ENCODE measurements at regions not wholly inside any gene's neighbourhood (a gene's known extent, or its start where the extent isn't known, plus 50 kb on each side); places are given as distances from the start of the nearest gene placed in this dataset.

- H3K23ac ChIP-seq (ENCODE audit: insufficient read length), result no peak overlapping the region
- H3K14ac ChIP-seq (ENCODE audit: insufficient read length), result no peak overlapping the region
- H3K18ac ChIP-seq (ENCODE audit: extremely low read depth, low read length), result 0 out of 2 replicates have a peak overlapping the region, but pooled peaks have one; percentile 27
- H3K4me3 ChIP-seq (ENCODE audit: extremely low read depth in 1 of 4, insufficient read depth in 2 of 4, low read depth in 3 of 4, low read length in 4 of 4), result no peak overlapping the region
- no peaks in the 10 kb centered on the region; a peak in 1 of 4 replicates for H3K9me3 ChIP-seq (ENCODE audit: insufficient read depth in 2 of 2, low read depth in 1 of 2, low read length in 1 of 2)
- 80% methylated on average over 12 of the region's 12 CpGs; no CpG with 5 or more reads in 1 of the 2 experiments for WGBS, 2 experiments (ENCODE audit: extremely low coverage in 1 of 2, insufficient coverage in 1 of 2, insufficient read length in 1 of 2, insufficient replicate concordance in 2 of 2, low coverage in 1 of 2, low lambda C conversion rate in 2 of 2, missing lambda C conversion rate in 1 of 2)
- H2AK5ac ChIP-seq (ENCODE audit: low read depth, low read length), result no peak overlapping the region
- no peaks in the 10 kb centered on the region for H4K20me1 ChIP-seq (replicated peaks in 1 of 2; ENCODE audit: control insufficient read depth in 1 of 2, insufficient read depth in 2 of 2, low read length in 2 of 2)
- FAIRE-seq (no peak), DNase-seq (ENCODE audit: low read depth in 1 of 2, low spot score in 2 of 2) (no peak)
- no peaks in the 10 kb centered on the region for H3K23me2 ChIP-seq (ENCODE audit: low read depth, low read length)
- H3K4me1 ChIP-seq (replicated peaks in 1 of 4; ENCODE audit: control insufficient read depth in 3 of 4, insufficient read depth in 4 of 4, low read length in 3 of 4), result peaks cover 0 to 7% (median 2%) of the 10 kb centered on the region in 4 experiments; a peak in 3 of 7 replicates
- H4K91ac ChIP-seq (replicated peaks; ENCODE audit: insufficient read length, low read length), result no peak overlapping the region
- no peak overlapping the region for H4K5ac ChIP-seq (ENCODE audit: insufficient read length, low read depth, low read length)
- H2BK20ac ChIP-seq (ENCODE audit: low read length), result no peak overlapping the region
- ChIA-PET POLR2A (ENCODE audit: partially characterized antibody) (interaction anchor here (1.3 to 1.4 kb wide), 2 partner anchors 10 to 18 kb away, joined by 4 to 5 read pairs; no protein-coding TSS in a partner anchor), CTCF (ENCODE audit: partially characterized antibody) (interaction anchor here (1.0 to 7.2 kb wide), 6 partner anchors 11 to 62 kb away, joined by 3 to 113 read pairs (median 4); no protein-coding TSS in a partner anchor)
- H3K36me3 ChIP-seq (ENCODE audit: control insufficient read depth in 2 of 4, insufficient read depth in 4 of 4, low read length in 3 of 4), result no peaks in the 10 kb centered on the region
- peak overlapping the region; percentile 20; the same call in 1 of the 2 replicates for H2BK15ac ChIP-seq (ENCODE audit: low read length)
- H3K56ac ChIP-seq (replicated peaks; ENCODE audit: insufficient read length, low read depth, low read length), result no peak overlapping the region
- H4K8ac ChIP-seq (ENCODE audit: extremely low read depth, insufficient read depth, low read length), result no peak overlapping the region
- H3K9ac ChIP-seq (replicated peaks in 1 of 4; ENCODE audit: extremely low read depth in 1 of 4, low read depth in 3 of 4, low read length in 3 of 4), result no peak overlapping the region
- H3K79me2 ChIP-seq (ENCODE audit: control insufficient read depth in 1 of 2, insufficient read depth in 2 of 2, low read length in 2 of 2), result no peaks in the 10 kb centered on the region
- H3K27ac ChIP-seq (ENCODE audit: low read depth, low read length), result no peak overlapping the region
- peaks cover 0 to 2% (median under 1%) of the 10 kb centered on the region in 4 experiments; a peak in 1 of 7 replicates for H3K27me3 ChIP-seq (replicated peaks in 1 of 4; ENCODE audit: control insufficient read depth in 3 of 4, extremely low read depth in 1 of 4, insufficient read depth in 3 of 4, low read length in 3 of 4)
- H3K4ac ChIP-seq (replicated peaks; ENCODE audit: insufficient read length, low read depth, low read length), result no peak overlapping the region
- TF ChIP-seq ATF2 (IDR thresholded peaks at IDR 0.05; ENCODE audit: low read length) (no peak), MAX (IDR thresholded peaks at IDR 0.05) (peak; percentile 33; the same call in 1 of the 2 replicates), EP300 (IDR thresholded peaks at IDR 0.05; ENCODE audit: borderline replicate concordance in 1 of 2, low read depth in 2 of 2, low read length in 2 of 2) (no peak)
- no peak overlapping the region for H2BK5ac ChIP-seq (ENCODE audit: low read depth, low read length)
- no peak overlapping the region for H2BK12ac ChIP-seq (ENCODE audit: low read depth, low read length)
- no peak overlapping the region for H3K4me2 ChIP-seq (ENCODE audit: insufficient read depth in 1 of 2, low read depth in 2 of 2, low read length in 2 of 2)
- H3K79me1 ChIP-seq (ENCODE audit: low read depth, low read length), result no peaks in the 10 kb centered on the region
- H2BK120ac ChIP-seq (replicated peaks; ENCODE audit: low read depth, low read length), result no peak overlapping the region
- H2AFZ ChIP-seq (ENCODE audit: low read length), result no peak overlapping the region
Observed at GRCh38 chr17:74108126-74108705, 95.3 kb upstream of the RPL38 start.
